WTC11 (cell line): ENCODE measurements at regions not wholly inside any gene's neighbourhood (a gene's known extent, or its start where the extent isn't known, plus 50 kb on each side); places are given as distances from the start of the nearest gene placed in this dataset.

Experiments used
- ATAC-seq: fragments of 200-7000 bp; cut with Tn5 transposase; 2 replicates; pipeline ENCODE4 v1.10.0; 2021; ENCODE audit warnings: mild to moderate bottlenecking, moderate library complexity
- CTCF ChIA-PET: fragments of 300-600 bp; sonication (Branson Sonifier 250); formaldehyde crosslinking; loops from one replicate; lab custom pipeline; 2021; ENCODE audit warnings: antibody characterized with exemption; lab: Charles Lee
- POLR2A ChIA-PET: fragments of 350-600 bp; sonication (Branson Sonifier 250); formaldehyde crosslinking; loops from one replicate; lab custom pipeline; 2021; ENCODE audit warnings: antibody characterized with exemption; lab: Charles Lee
- DNase-seq: peaks from one replicate; pipeline ENCODE4 v3.0.0; 2021; ENCODE audit warnings: low spot score
- H3K27ac Mint-ChIP-seq: 2 replicates; pipeline ENCODE4 v1.8.0; 2021; ENCODE audit warnings: mixed read lengths
- H3K27me3 Mint-ChIP-seq: 2 replicates; pipeline ENCODE4 v1.8.0; 2021; ENCODE audit warnings: low read depth, mild to moderate bottlenecking, moderate library complexity, mixed read lengths
- H3K36me3 Mint-ChIP-seq: 2 replicates; pipeline ENCODE4 v1.8.0; 2021; ENCODE audit warnings: mixed read lengths
- H3K4me1 Mint-ChIP-seq: 2 replicates; pipeline ENCODE4 v1.8.0; 2022; ENCODE audit warnings: mixed read lengths
- H3K4me3 Mint-ChIP-seq: 2 replicates; pipeline ENCODE4 v1.8.0; 2021; ENCODE audit warnings: mild to moderate bottlenecking, moderate library complexity, mixed read lengths
- H3K9me3 Mint-ChIP-seq: 2 replicates; pipeline ENCODE4 v1.8.0; 2021; ENCODE audit warnings: mixed read lengths
- ELF4 ChIP-seq: sonication (generic); formaldehyde crosslinking; IDR thresholded peaks from 2 replicates; pipeline ENCODE4 v1.8.1; 2022; ENCODE audit warnings: low read depth, mild to moderate bottlenecking, moderate library complexity, missing genetic modification reagents
- FOXJ3 ChIP-seq: sonication (generic); formaldehyde crosslinking; IDR thresholded peaks from 2 replicates; pipeline ENCODE4 v1.9.0; 2021; ENCODE audit warnings: missing genetic modification reagents, mild to moderate bottlenecking, borderline replicate concordance
- FOXP1 ChIP-seq: sonication (generic); formaldehyde crosslinking; IDR thresholded peaks from 2 replicates; pipeline ENCODE4 v1.8.0; 2022; ENCODE audit warnings: missing genetic modification reagents, mild to moderate bottlenecking, moderate library complexity, borderline replicate concordance
- GABPB1 ChIP-seq: sonication (generic); formaldehyde crosslinking; IDR thresholded peaks from 2 replicates; pipeline ENCODE4 v1.8.1; 2023; ENCODE audit warnings: mild to moderate bottlenecking, missing genetic modification reagents
- MAX ChIP-seq: sonication (generic); formaldehyde crosslinking; IDR thresholded peaks from 2 replicates; pipeline ENCODE4 v1.8.0; 2022; ENCODE audit warnings: mild to moderate bottlenecking, missing genetic modification reagents
- MYBL2 ChIP-seq: sonication (generic); formaldehyde crosslinking; IDR thresholded peaks from 2 replicates; pipeline ENCODE4 v1.8.1; 2023; ENCODE audit warnings: mild to moderate bottlenecking, moderate library complexity, missing genetic modification reagents
- NFATC4 ChIP-seq: fragments of 250-450 bp; sonication (Bioruptor Pico); IDR thresholded peaks from 2 replicates; pipeline ENCODE4 v1.9.0; 2021; ENCODE audit warnings: mild to moderate bottlenecking
- NR1H2 ChIP-seq: sonication (generic); formaldehyde crosslinking; IDR thresholded peaks from 2 replicates; pipeline ENCODE4 v1.9.0; 2021; ENCODE audit warnings: mild to moderate bottlenecking, moderate library complexity, missing genetic modification reagents
- NR3C1 ChIP-seq: sonication (generic); formaldehyde crosslinking; conservative IDR thresholded peaks from 2 replicates; pipeline ENCODE4 v1.8.1; 2023; ENCODE audit warnings: low read depth, mild to moderate bottlenecking, missing genetic modification reagents
- RELA ChIP-seq: sonication (generic); formaldehyde crosslinking; IDR thresholded peaks from 2 replicates; pipeline ENCODE4 v1.8.1; 2022; ENCODE audit warnings: missing genetic modification reagents, mild to moderate bottlenecking, borderline replicate concordance
- SOX15 ChIP-seq: fragments of 250-450 bp; sonication (Bioruptor Pico); IDR thresholded peaks from 2 replicates; pipeline ENCODE4 v1.9.0; 2021; ENCODE audit warnings: mild to moderate bottlenecking
- TEAD1 ChIP-seq: sonication (generic); formaldehyde crosslinking; IDR thresholded peaks from 2 replicates; pipeline ENCODE4 v1.8.0; 2022; ENCODE audit warnings: mild to moderate bottlenecking, missing genetic modification reagents
- TP53 ChIP-seq: sonication (generic); formaldehyde crosslinking; IDR thresholded peaks from 2 replicates; pipeline ENCODE4 v1.8.1; 2023; ENCODE audit warnings: mild to moderate bottlenecking, missing genetic modification reagents
- USF2 ChIP-seq: sonication (generic); formaldehyde crosslinking; IDR thresholded peaks from 2 replicates; pipeline ENCODE4 v1.8.1; 2023; ENCODE audit warnings: mild to moderate bottlenecking, missing genetic modification reagents, moderate library complexity
- ZBTB21 ChIP-seq: sonication (generic); formaldehyde crosslinking; IDR thresholded peaks from 2 replicates; pipeline ENCODE4 v1.8.1; 2023; ENCODE audit warnings: mild to moderate bottlenecking, missing genetic modification reagents, borderline replicate concordance
- ZNF138 ChIP-seq: sonication (generic); formaldehyde crosslinking; conservative IDR thresholded peaks from 2 replicates; pipeline ENCODE4 v1.8.1; 2022; ENCODE audit warnings: mild to moderate bottlenecking, moderate library complexity, missing genetic modification reagents
- ZNF281 ChIP-seq: sonication (generic); formaldehyde crosslinking; IDR thresholded peaks from 2 replicates; pipeline ENCODE4 v1.8.0; 2023; ENCODE audit warnings: mild to moderate bottlenecking, missing genetic modification reagents
- ZNF317 ChIP-seq: sonication (generic); formaldehyde crosslinking; IDR thresholded peaks from 2 replicates; pipeline ENCODE4 v1.8.1; 2023; ENCODE audit warnings: low read depth, mild to moderate bottlenecking, moderate library complexity, missing genetic modification reagents, borderline replicate concordance
- ZNF396 ChIP-seq: fragments of 250-450 bp; sonication (Bioruptor Pico); IDR thresholded peaks from 2 replicates; pipeline ENCODE4 v1.8.0; 2021; ENCODE audit warnings: mild to moderate bottlenecking, moderate library complexity, borderline replicate concordance
- TF ChIP-seq, protein P1 (sequence below): sonication (generic); formaldehyde crosslinking; IDR thresholded peaks from 2 replicates; pipeline ENCODE4 v1.8.0; 2022; ENCODE audit warnings: mild to moderate bottlenecking, missing genetic modification reagents
- TF ChIP-seq, protein P2 (sequence below): sonication (generic); formaldehyde crosslinking; IDR thresholded peaks from 2 replicates; pipeline ENCODE4 v1.8.1; 2023; ENCODE audit warnings: mild to moderate bottlenecking, moderate library complexity, missing genetic modification reagents
- TF ChIP-seq, protein P3 (sequence below): sonication (generic); formaldehyde crosslinking; IDR thresholded peaks from 2 replicates; pipeline ENCODE4 v1.8.1; 2023; ENCODE audit warnings: mild to moderate bottlenecking, missing genetic modification reagents, moderate library complexity
- TF ChIP-seq, protein P4 (sequence below): sonication (generic); formaldehyde crosslinking; conservative IDR thresholded peaks from 2 replicates; pipeline ENCODE4 v1.8.1; 2023; ENCODE audit warnings: mild to moderate bottlenecking, low read depth, missing genetic modification reagents, moderate library complexity

GRCh38 chr1:234833646-234834045 lies 223.7 kb upstream of the IRF2BP2 start (continued):
- TF ChIP-seq ZNF396 (no peak), TEAD1 (CRISPR knock-in tag) (no peak), NR1H2 (CRISPR knock-in tag) (no peak), RELA (CRISPR knock-in tag) (no peak), ZNF138 (CRISPR knock-in tag) (no peak)
- TF ChIP-seq, protein P1, sequence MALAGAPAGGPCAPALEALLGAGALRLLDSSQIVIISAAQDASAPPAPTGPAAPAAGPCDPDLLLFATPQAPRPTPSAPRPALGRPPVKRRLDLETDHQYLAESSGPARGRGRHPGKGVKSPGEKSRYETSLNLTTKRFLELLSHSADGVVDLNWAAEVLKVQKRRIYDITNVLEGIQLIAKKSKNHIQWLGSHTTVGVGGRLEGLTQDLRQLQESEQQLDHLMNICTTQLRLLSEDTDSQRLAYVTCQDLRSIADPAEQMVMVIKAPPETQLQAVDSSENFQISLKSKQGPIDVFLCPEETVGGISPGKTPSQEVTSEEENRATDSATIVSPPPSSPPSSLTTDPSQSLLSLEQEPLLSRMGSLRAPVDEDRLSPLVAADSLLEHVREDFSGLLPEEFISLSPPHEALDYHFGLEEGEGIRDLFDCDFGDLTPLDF (CRISPR knock-in tag): no peak
- TF ChIP-seq, protein P2, sequence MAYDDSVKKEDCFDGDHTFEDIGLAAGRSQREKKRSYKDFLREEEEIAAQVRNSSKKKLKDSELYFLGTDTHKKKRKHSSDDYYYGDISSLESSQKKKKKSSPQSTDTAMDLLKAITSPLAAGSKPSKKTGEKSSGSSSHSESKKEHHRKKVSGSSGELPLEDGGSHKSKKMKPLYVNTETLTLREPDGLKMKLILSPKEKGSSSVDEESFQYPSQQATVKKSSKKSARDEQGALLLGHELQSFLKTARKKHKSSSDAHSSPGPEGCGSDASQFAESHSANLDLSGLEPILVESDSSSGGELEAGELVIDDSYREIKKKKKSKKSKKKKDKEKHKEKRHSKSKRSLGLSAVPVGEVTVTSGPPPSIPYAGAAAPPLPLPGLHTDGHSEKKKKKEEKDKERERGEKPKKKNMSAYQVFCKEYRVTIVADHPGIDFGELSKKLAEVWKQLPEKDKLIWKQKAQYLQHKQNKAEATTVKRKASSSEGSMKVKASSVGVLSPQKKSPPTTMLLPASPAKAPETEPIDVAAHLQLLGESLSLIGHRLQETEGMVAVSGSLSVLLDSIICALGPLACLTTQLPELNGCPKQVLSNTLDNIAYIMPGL: no peak
- TF ChIP-seq, all 79 proteins: peak for 0

DNA sequence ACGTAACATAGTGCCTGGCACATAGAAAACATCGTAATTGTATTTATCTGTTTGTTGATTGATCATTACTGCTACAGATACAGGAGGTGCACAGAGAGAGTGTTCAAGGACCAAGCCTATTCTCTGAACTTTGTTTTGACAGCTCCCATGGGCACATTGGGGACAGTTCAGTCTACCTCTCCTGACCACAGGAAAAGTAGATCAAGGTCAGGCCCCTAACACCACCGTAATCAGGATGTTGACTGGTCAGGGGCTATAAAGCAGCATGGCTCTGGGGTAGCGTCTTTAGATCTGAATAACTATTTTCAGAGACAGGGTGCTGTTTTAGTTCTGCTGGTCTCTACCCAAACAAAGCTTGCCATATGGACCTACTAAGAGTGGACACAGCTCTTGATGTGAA lies 223.1 kb upstream of the IRF2BP2 start:
- no peak for TF ChIP-seq MAX (CRISPR knock-in tag)
- TF ChIP-seq FOXP1: no peak
- TF ChIP-seq, protein P3, sequence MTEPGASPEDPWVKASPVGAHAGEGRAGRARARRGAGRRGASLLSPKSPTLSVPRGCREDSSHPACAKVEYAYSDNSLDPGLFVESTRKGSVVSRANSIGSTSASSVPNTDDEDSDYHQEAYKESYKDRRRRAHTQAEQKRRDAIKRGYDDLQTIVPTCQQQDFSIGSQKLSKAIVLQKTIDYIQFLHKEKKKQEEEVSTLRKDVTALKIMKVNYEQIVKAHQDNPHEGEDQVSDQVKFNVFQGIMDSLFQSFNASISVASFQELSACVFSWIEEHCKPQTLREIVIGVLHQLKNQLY (CRISPR knock-in tag): no peak
- TF ChIP-seq, protein P4, sequence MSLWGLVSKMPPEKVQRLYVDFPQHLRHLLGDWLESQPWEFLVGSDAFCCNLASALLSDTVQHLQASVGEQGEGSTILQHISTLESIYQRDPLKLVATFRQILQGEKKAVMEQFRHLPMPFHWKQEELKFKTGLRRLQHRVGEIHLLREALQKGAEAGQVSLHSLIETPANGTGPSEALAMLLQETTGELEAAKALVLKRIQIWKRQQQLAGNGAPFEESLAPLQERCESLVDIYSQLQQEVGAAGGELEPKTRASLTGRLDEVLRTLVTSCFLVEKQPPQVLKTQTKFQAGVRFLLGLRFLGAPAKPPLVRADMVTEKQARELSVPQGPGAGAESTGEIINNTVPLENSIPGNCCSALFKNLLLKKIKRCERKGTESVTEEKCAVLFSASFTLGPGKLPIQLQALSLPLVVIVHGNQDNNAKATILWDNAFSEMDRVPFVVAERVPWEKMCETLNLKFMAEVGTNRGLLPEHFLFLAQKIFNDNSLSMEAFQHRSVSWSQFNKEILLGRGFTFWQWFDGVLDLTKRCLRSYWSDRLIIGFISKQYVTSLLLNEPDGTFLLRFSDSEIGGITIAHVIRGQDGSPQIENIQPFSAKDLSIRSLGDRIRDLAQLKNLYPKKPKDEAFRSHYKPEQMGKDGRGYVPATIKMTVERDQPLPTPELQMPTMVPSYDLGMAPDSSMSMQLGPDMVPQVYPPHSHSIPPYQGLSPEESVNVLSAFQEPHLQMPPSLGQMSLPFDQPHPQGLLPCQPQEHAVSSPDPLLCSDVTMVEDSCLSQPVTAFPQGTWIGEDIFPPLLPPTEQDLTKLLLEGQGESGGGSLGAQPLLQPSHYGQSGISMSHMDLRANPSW (CRISPR knock-in tag): no peak
- TF ChIP-seq ELF4: no peak
- no peak for TF ChIP-seq NR3C1 (CRISPR knock-in tag)
- TF ChIP-seq SOX15: no peak
- no peak for TF ChIP-seq USF2
- TF ChIP-seq, protein P1 (CRISPR knock-in tag): no peak
- no peak for TF ChIP-seq GABPB1 (CRISPR knock-in tag)
- no peak for TF ChIP-seq ZNF317 (CRISPR knock-in tag)
- TF ChIP-seq MYBL2: no peak
- TF ChIP-seq TP53: no peak
- no peak for TF ChIP-seq ZBTB21 (CRISPR knock-in tag)
- no peak for TF ChIP-seq NFATC4 (CRISPR knock-in tag)
- TF ChIP-seq ZNF281: no peak
- no peak for TF ChIP-seq FOXJ3 (CRISPR knock-in tag)
- Mint-ChIP-seq H3K27ac (no peak overlapping the region), H3K27me3 (no peaks in the 10 kb centered on the region), H3K4me3 (no peak overlapping the region), H3K4me1 (0 out of 2 replicates have a peak, but pooled peaks cover 2% of the 10 kb centered on the region), H3K9me3 (peaks cover 13% of the 10 kb centered on the region), H3K36me3 (no peaks in the 10 kb centered on the region)
- CTCF ChIA-PET: no interaction called here
- POLR2A ChIA-PET: interaction anchor here (0.6 kb wide), 1 partner anchor 9 kb away, joined by 6 read pairs; no protein-coding TSS in a partner anchor
- ATAC-seq (no peak), DNase-seq (no peak)
